ENCODE measurements at regions not wholly inside any gene's neighbourhood (a gene's known extent, or its start where the extent isn't known, plus 50 kb on each side); places are given as distances from the start of the nearest gene placed in this dataset.

DNA sequence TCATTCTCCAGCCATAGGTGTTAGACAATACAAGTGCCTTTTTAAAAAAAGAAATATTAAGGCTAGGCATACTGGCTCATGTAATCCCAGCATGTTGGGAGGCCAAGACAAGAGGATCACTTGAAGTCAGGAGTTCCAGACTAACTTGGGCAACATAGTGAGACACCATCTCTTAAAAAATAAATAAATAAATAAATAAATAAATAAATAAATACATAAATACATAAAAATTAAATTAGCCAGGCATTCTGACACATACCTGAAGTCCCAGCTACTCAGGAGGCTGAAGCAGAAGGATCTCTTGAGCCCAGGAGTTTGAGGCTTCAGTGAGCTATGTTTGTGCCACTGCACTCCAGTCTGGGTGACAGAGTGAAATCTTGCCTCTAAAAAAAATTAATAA, 85.8 kb upstream of the ATP1B1 start:
- Histone ChIP-seq H3K9me3 (no peaks in the 10 kb centered on the region), H3K27me3 (no peaks in the 10 kb centered on the region), H3K27ac (no peak overlapping the region), H3K36me3 (no peaks in the 10 kb centered on the region), H3K4me3 (no peak overlapping the region), H3K4me1 (no peaks in the 10 kb centered on the region)
- TF ChIP-seq, protein P1, sequence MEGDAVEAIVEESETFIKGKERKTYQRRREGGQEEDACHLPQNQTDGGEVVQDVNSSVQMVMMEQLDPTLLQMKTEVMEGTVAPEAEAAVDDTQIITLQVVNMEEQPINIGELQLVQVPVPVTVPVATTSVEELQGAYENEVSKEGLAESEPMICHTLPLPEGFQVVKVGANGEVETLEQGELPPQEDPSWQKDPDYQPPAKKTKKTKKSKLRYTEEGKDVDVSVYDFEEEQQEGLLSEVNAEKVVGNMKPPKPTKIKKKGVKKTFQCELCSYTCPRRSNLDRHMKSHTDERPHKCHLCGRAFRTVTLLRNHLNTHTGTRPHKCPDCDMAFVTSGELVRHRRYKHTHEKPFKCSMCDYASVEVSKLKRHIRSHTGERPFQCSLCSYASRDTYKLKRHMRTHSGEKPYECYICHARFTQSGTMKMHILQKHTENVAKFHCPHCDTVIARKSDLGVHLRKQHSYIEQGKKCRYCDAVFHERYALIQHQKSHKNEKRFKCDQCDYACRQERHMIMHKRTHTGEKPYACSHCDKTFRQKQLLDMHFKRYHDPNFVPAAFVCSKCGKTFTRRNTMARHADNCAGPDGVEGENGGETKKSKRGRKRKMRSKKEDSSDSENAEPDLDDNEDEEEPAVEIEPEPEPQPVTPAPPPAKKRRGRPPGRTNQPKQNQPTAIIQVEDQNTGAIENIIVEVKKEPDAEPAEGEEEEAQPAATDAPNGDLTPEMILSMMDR (IDR thresholded peaks at IDR 0.05), result no peak
- DNase-seq (no peak), ATAC-seq (no peak)
- intact Hi-C loops (cut with DNase I), result no loop called here

DNA sequence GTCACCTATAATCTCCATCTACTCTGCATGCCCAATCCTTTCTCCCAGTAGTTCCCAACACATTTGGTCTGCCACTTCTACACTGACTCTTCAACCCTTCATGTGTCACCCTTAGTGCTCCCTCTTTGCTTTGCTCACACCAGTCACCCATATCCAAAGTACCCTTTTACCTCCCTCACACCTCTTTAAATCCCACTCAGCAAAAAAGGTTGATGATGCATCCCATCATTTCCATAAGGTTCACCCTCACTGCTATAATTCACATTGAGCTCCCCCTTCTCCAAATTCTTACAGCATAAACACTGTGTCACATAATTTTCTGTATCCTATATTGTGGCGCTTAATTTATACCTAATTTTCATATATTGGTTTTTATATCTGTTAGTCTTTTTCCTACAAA, 83.8 kb upstream of the ATP1B1 start:
- Histone ChIP-seq H3K9me3 (no peaks in the 10 kb centered on the region), H3K27ac (no peak overlapping the region), H3K4me3 (no peak overlapping the region), H3K4me1 (peaks cover 0 to 2% (median 0%) of the 10 kb centered on the region in 9 donors), H3K36me3 (no peaks in the 10 kb centered on the region), H3K27me3 (no peaks in the 10 kb centered on the region)
- DNase-seq (no peak), ATAC-seq (no peak)
- TF ChIP-seq, protein P1 (IDR thresholded peaks at IDR 0.05), result no peak
- WGBS, 2 donors, result 96 to 98% methylated on average over 1 of the region's 1 CpG
- intact Hi-C loops (cut with DNase I), result no loop called here

DNA sequence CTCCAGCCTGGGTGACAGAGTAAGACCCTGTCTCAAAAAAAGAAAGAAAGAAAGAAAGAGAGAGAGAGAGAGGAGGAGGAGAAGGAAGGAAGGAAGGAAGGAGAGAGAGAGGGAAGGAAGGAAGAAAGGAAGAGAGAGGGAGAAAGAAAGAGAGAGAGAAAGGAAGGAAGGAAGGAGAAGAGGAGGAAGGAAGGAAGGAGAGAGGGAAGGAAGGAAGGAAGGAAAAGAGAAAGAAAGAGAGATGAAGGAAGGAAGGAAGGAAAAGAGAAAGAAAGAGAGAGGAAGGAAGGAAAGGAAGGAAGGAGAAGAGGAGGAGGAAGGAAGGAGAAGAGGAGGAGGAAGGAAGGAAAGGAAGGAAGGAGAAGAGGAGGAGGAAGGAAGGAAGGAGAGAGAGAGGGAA, 82.2 kb upstream of the ATP1B1 start:
- peaks cover 0 to 10% (median 0%) of the 10 kb centered on the region in 9 donors for H3K4me1 ChIP-seq
- ATAC-seq (no peak), DNase-seq (no peak)
- H3K4me3 ChIP-seq, result no peak overlapping the region
- H3K9me3 ChIP-seq, result no peaks in the 10 kb centered on the region
- intact Hi-C loops (cut with DNase I), result no loop called here
- no peaks in the 10 kb centered on the region for H3K36me3 ChIP-seq
- TF ChIP-seq, protein P1 (IDR thresholded peaks at IDR 0.05), result no peak
- no peak overlapping the region for H3K27ac ChIP-seq
- no peaks in the 10 kb centered on the region for H3K27me3 ChIP-seq

DNA sequence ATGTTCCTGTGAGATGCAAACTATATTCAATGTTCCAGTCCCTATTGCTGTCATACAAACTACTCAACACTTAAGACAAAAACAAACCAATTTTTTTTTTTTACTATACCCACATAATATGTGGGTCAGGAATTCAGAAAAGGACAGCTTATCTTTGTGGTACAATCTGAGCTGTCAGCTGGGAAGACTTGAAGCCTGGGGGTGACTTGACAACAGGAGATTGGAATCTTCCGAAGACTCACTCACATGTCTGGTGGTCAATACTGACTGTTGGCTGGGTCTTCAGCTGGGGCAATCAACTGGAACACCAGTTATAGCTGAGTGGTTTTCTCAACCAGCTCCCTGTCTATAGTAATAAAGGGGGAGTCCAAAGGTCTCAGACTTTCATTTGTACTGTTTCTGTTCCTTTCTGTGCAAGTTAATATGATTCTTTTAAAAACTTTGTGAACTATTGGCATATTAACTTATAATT, 81.7 kb upstream of the ATP1B1 start:
- WGBS, 2 donors, result 85 to 93% methylated on average over 1 of the region's 1 CpG
- intact Hi-C loops (cut with DNase I), result no loop called here

More for the DNA sequence above, 81.7 kb upstream of the ATP1B1 start:
- H3K4me1 ChIP-seq, result peaks cover 0 to 10% (median 0%) of the 10 kb centered on the region in 9 donors
- H3K9me3 ChIP-seq, result no peaks in the 10 kb centered on the region
- TF ChIP-seq, protein P1 (IDR thresholded peaks at IDR 0.05), result no peak
- DNase-seq, result no peak
- no peak overlapping the region for H3K4me3 ChIP-seq
- no peaks in the 10 kb centered on the region for H3K27me3 ChIP-seq
- no peak for ATAC-seq
- H3K36me3 ChIP-seq, result no peaks in the 10 kb centered on the region
- no peak overlapping the region for H3K27ac ChIP-seq

All from heart right ventricle (tissue), 16 donors.